ENCODE measurements at regions not wholly inside any gene's neighbourhood (a gene's known extent, or its start where the extent isn't known, plus 50 kb on each side); places are given as distances from the start of the nearest gene placed in this dataset.

GRCh38 chr1:63049135-63049534 lies 265.2 kb downstream of the ATG4C start:
- no peak for DNase-seq

GRCh38 chr1:63051356-63051755 lies 267.4 kb downstream of the ATG4C start:
- no peak for DNase-seq

- no peak for DNase-seq
These were observed 268.0 kb downstream of the ATG4C start for GRCh38 chr1:63051886-63052285.

- DNase-seq: no peak
These were observed 268.2 kb upstream of the FOXD3 start for GRCh38 chr1:63054184-63054583.

GRCh38 chr1:63063367-63063766 lies 259.0 kb upstream of the FOXD3 start:
- no peak for DNase-seq

- DNase-seq: no peak
These were observed 258.2 kb upstream of the FOXD3 start for GRCh38 chr1:63064135-63064534.

- no peak for DNase-seq
These were observed 253.7 kb upstream of the FOXD3 start for GRCh38 chr1:63068626-63069025.

GRCh38 chr1:63069214-63069613 lies 253.2 kb upstream of the FOXD3 start:
- no peak for DNase-seq

GRCh38 chr1:63073309-63074306 lies 248.8 kb upstream of the FOXD3 start:
- DNase-seq: peak; percentile 8

GRCh38 chr1:63074321-63074720 lies 248.0 kb upstream of the FOXD3 start:
- no peak for DNase-seq

GRCh38 chr1:63082766-63083165 lies 239.6 kb upstream of the FOXD3 start:
- DNase-seq: no peak

GRCh38 chr1:63087966-63088365 lies 234.4 kb upstream of the FOXD3 start:
- no peak for DNase-seq

- no peak for DNase-seq
These were observed 223.2 kb upstream of the FOXD3 start for GRCh38 chr1:63099188-63099587.

- no peak for DNase-seq
These were observed 221.0 kb upstream of the FOXD3 start for GRCh38 chr1:63101336-63101735.

- no peak for DNase-seq
These were observed 218.7 kb upstream of the FOXD3 start for GRCh38 chr1:63103682-63104081.

GRCh38 chr1:63107066-63107465 lies 215.3 kb upstream of the FOXD3 start:
- DNase-seq: no peak

- no peak for DNase-seq
These were observed 214.2 kb upstream of the FOXD3 start for GRCh38 chr1:63108206-63108605.

GRCh38 chr1:63112155-63112900 lies 210.0 kb upstream of the FOXD3 start:
- DNase-seq: no peak

GRCh38 chr1:63115527-63115926 lies 206.8 kb upstream of the FOXD3 start:
- DNase-seq: no peak

- DNase-seq: no peak
These were observed 206.4 kb upstream of the FOXD3 start for GRCh38 chr1:63116016-63116415.

- DNase-seq: no peak
These were observed 202.7 kb upstream of the FOXD3 start for GRCh38 chr1:63119575-63120155.

GRCh38 chr1:63122079-63122478 lies 200.3 kb upstream of the FOXD3 start:
- DNase-seq: no peak

GRCh38 chr1:63124666-63125191 lies 197.6 kb upstream of the FOXD3 start:
- no peak for DNase-seq
